HG03095 (cell line): ENCODE measurements at regions not wholly inside any gene's neighbourhood (a gene's known extent, or its start where the extent isn't known, plus 50 kb on each side); places are given as distances from the start of the nearest gene placed in this dataset.

ENCODE experiments used
- ATAC-seq: cut with Tn5 transposase; IDR thresholded peaks from one replicate; pipeline ENCODE4 v1.9.1; 2021; ENCODE audit warnings: moderate library complexity; ENCODE audit not compliant: unreplicated experiment

DNA sequence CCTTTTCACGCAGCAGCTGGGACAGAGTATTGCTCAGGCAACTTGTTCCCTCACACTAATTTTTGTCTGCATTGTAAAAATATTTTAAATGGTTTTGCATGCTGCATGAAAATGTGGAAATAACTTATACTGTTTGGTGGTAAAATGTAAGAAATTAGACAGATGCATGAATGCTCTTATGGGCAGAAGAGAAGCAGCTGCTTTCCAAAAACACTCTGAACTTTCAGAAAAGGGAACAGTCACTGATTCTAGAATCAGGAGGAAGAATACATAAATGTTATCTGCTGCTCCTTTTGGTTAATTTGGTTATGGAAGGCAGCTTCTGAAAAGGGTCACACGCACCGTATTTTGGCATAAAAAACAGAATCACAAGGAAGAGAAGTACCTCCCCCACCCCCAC lies 87.0 kb upstream of the RUNX1 start:
- ATAC-seq, result no peak

DNA sequence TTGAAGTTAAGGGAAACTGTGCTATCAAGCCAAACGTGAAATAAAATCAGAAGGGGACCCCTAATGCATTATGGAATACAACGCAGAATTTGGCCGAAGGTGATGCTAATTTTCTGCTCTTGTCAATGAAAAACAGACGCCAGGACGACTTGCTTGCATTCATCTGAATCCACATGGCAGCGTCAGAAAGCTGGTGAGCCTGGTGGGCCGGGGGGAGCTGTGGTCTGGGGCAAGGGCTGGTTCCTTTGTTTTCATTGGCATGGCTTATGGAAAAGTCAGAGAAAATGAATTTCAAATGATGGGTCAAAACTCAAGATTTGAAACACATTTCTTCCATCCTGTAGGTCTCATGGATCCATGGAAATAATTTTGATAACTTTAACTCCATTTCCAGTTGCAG lies 86.4 kb upstream of the RUNX1 start:
- ATAC-seq, result no peak

GRCh38 chr21:35134309-35134708 lies 85.2 kb upstream of the RUNX1 start:
- no peak for ATAC-seq

DNA sequence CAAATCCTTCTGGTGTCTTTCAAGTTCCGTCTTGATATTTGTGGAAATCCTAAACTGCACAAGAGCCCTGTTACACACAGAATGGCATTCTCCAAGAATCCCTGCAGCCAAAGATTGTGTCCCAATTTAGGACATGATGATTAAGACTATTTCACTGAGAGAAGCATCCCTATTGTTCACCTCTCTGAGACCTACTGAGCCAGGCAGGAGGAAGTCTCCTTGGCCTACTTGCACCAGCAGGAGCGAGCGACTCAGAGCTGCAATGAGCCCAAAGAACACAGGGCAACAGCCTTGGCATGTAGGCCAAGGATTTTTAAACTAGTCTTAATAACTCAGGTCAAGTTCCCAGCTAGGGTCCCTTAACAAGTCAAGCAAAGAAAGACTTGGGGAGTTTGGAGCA lies 79.4 kb upstream of the RUNX1 start:
- ATAC-seq, result no peak

GRCh38 chr21:35127851-35128250 lies 78.7 kb upstream of the RUNX1 start:
- ATAC-seq, result no peak

- ATAC-seq, result no peak
Measured at GRCh38 chr21:35127026-35127425, 77.9 kb upstream of the RUNX1 start.

DNA sequence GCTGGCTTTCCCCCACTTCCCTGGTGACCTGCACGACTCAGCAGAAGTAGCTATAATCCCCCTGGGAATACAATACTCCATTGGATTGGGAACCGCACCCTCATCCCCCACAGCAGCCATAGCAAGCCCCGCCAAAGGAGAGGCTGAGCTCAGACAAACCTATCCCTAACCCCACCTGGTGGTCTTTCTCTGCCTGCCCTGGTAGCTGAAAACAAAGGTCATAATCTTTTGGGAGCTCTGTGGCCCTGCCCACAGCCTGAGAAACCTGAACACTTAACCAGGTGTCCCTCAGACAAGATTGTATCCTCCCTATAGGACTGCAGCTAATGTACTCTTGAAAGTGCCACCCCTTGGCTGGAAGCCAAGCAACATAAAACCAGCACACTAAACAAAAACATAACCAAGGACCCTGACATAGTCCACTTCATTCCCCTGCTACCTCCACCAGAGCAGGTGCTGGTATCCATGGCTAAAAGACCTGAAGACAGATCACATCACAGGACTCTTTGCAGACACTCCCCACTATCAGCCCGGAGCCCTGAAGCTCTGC lies 71.6 kb upstream of the RUNX1 start:
- ATAC-seq, result no peak

GRCh38 chr21:35119501-35120047 lies 70.5 kb upstream of the RUNX1 start:
- ATAC-seq, result no peak

- no peak for ATAC-seq
Measured at GRCh38 chr21:35116777-35117176, 67.7 kb upstream of the RUNX1 start.

DNA sequence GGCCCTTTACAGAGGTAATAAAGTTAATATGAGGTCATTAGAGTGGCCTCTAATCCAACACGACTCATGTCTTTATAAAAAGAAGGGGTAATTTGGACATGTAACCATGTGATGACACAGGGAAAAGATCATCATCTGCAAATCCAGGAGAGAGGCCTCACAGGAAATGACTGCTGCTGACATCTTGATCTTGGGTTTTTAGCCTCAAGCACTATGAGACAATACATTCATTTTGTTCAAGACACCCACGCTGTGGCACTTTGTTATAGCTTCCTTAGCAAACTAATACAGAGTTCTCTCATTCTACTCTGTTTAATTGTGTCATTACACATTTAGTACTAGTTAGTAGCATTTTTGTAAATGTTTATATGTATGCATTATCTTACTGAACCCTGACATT lies 64.0 kb upstream of the RUNX1 start:
- no peak for ATAC-seq

- no peak for ATAC-seq
Measured at GRCh38 chr21:35111321-35111930, 62.3 kb upstream of the RUNX1 start.

DNA sequence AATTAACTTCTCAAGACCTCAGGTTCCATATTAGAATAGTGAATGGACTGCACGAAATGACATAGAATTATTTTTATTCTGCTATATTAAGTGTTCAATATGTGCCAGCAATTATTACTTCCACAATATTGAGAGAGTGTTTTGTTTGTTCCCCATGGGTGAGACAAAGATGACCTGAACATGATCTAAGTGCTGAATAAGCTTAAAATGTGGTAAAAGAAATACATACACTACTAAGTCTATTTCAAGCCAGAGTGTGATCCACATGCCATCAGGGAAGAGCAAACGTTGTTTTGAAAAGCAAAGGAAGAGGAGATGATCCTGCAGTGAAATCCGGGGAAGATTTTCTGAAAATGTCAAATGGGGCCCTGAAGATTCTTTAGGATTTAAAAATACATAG lies 59.8 kb upstream of the RUNX1 start:
- no peak for ATAC-seq

- ATAC-seq, result no peak
Measured at GRCh38 chr21:35107520-35107919, 58.4 kb upstream of the RUNX1 start.

DNA sequence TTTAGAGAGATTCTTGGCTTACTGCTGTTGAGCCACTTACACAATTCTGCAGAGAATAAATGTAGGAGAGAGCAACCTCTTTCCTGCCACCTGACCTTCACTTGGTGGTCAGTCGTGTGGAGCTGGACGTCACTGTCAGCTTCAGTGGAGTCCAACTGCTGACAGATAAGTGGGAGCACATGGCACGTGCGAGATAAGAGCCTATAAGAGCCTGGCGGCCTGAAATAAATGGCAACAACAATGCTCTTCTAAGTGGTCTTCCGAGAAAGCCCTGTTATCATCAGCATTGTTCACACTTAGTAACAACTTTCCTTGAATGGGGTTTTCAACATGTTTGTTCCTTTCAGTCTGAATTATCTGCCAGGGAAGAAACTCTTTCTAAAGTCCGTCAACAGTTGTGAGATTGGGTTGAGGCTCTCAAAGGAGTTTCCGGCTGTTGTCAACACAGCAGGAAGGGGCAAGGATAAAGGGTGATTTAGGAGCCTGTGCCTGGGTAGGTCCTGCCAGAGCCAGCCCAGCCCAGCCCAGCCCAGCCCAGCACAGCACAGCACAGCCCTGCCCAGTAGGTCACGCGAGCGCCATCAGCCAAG lies 57.2 kb upstream of the RUNX1 start:
- no peak for ATAC-seq

- no peak for ATAC-seq
Measured at GRCh38 chr21:35102488-35103371, 53.6 kb upstream of the RUNX1 start.

DNA sequence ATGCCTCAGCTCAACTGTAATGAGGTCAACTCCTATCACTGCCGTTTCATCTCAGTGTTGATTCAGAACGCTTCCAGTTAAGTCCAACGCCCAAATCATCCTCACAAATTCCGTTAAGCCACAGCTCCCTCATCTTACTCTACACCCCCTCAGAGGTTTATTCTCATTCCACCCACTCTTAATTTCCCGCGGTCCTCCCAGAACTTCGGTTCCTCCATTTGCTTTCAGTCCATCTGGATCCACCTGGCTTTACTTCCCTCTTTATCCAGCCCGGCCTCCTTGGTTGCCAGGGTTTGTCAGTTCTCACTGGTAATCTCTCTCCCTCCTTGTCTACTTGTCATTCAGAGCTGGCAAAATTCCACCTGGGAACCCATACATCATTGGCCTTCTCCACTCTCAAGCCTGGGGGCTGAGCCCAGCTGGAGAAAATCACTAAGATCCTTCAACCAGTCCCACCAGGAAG lies 51.3 kb upstream of the RUNX1 start:
- no peak for ATAC-seq

GRCh38 chr21:35099310-35099709 lies 50.2 kb upstream of the RUNX1 start:
- no peak for ATAC-seq
